Duodenal mucosa (tissue), 2 donors: ENCODE measurements at regions not wholly inside any gene's neighbourhood (a gene's known extent, or its start where the extent isn't known, plus 50 kb on each side); places are given as distances from the start of the nearest gene placed in this dataset.

Experiments used
- H3K27ac ChIP-seq: one replicate; pipeline ENCODE4 v1.7.0; 2013; ENCODE audit warnings: low read depth, low read length
- H3K27me3 ChIP-seq, 2 donors: one replicate each; pipeline ENCODE4 v1.7.0; 2013; ENCODE audit warnings: low read length in 2 of 2, control low read depth in 1 of 2; ENCODE audit not compliant: insufficient read depth in 2 of 2, control insufficient read depth in 1 of 2
- H3K36me3 ChIP-seq, 2 donors: one replicate each; pipeline ENCODE4 v1.7.0; 2013; ENCODE audit warnings: low read length in 2 of 2, control low read depth in 1 of 2; ENCODE audit not compliant: insufficient read depth in 2 of 2, control insufficient read depth in 1 of 2
- H3K4me1 ChIP-seq, 2 donors: one replicate each; pipeline ENCODE4 v1.7.0; 2013; ENCODE audit warnings: low read length in 2 of 2, control low read depth in 1 of 2; ENCODE audit not compliant: insufficient read depth in 2 of 2, control insufficient read depth in 1 of 2
- H3K4me3 ChIP-seq, 2 donors: one replicate each; pipeline ENCODE4 v1.7.0; 2013; ENCODE audit warnings: low read length in 2 of 2, low read depth in 1 of 2
- H3K9ac ChIP-seq, 2 donors: one replicate each; pipeline ENCODE4 v1.7.0; 2013; ENCODE audit warnings: low read length in 2 of 2, low read depth in 1 of 2
- H3K9me3 ChIP-seq, 2 donors: one replicate each; pipeline ENCODE4 v1.7.0; 2013; ENCODE audit warnings: low read length in 2 of 2, control low read depth in 1 of 2; ENCODE audit not compliant: control insufficient read depth in 1 of 2

- no peaks in the 10 kb centered on the region for H3K36me3 ChIP-seq
- H3K27me3 ChIP-seq, result no peaks in the 10 kb centered on the region
- no peaks in the 10 kb centered on the region for H3K4me1 ChIP-seq
- no peak overlapping the region for H3K9ac ChIP-seq
- H3K27ac ChIP-seq, result no peak overlapping the region
- no peak overlapping the region for H3K4me3 ChIP-seq
- H3K9me3 ChIP-seq, result peaks cover 10 to 20% of the 10 kb centered on the region in 2 donors
Observed at GRCh38 chr14:38063711-38064320, 143.9 kb upstream of the SSTR1 start.

- Histone ChIP-seq H3K9ac (no peak overlapping the region), H3K27me3 (no peaks in the 10 kb centered on the region), H3K4me3 (no peak overlapping the region), H3K27ac (no peak overlapping the region), H3K4me1 (no peaks in the 10 kb centered on the region), H3K36me3 (no peaks in the 10 kb centered on the region), H3K9me3 (peaks cover 5 to 14% of the 10 kb centered on the region in 2 donors)
Observed at GRCh38 chr14:38065106-38065762, 142.5 kb upstream of the SSTR1 start.

- Histone ChIP-seq H3K27ac (no peak overlapping the region), H3K9me3 (no peaks in the 10 kb centered on the region), H3K9ac (no peak overlapping the region), H3K36me3 (no peaks in the 10 kb centered on the region), H3K4me1 (peaks cover 0 to 4% of the 10 kb centered on the region in 2 donors), H3K4me3 (no peak overlapping the region), H3K27me3 (no peaks in the 10 kb centered on the region)
Observed at GRCh38 chr14:38070061-38070588, 137.6 kb upstream of the SSTR1 start.

- no peak overlapping the region for H3K27ac ChIP-seq
- no peak overlapping the region for H3K4me3 ChIP-seq
- H3K27me3 ChIP-seq, result no peaks in the 10 kb centered on the region
- H3K9ac ChIP-seq, result no peak overlapping the region
- H3K9me3 ChIP-seq, result no peaks in the 10 kb centered on the region
- no peaks in the 10 kb centered on the region for H3K36me3 ChIP-seq
- peaks cover 0 to 5% of the 10 kb centered on the region in 2 donors for H3K4me1 ChIP-seq
Observed at GRCh38 chr14:38073641-38074040, 134.1 kb upstream of the SSTR1 start.

- H3K4me1 ChIP-seq, result peaks cover 0 to 9% of the 10 kb centered on the region in 2 donors
- no peak overlapping the region for H3K4me3 ChIP-seq
- no peaks in the 10 kb centered on the region for H3K9me3 ChIP-seq
- H3K9ac ChIP-seq, result no peak overlapping the region
- H3K36me3 ChIP-seq, result no peaks in the 10 kb centered on the region
- no peak overlapping the region for H3K27ac ChIP-seq
- H3K27me3 ChIP-seq, result no peaks in the 10 kb centered on the region
Observed at GRCh38 chr14:38074081-38074480, 133.6 kb upstream of the SSTR1 start.

GRCh38 chr14:38074754-38075153 is 132.9 kb upstream of the SSTR1 start:
- Histone ChIP-seq H3K9ac (no peak overlapping the region), H3K27ac (no peak overlapping the region), H3K36me3 (no peaks in the 10 kb centered on the region), H3K27me3 (no peaks in the 10 kb centered on the region), H3K4me1 (peaks cover 0 to 9% of the 10 kb centered on the region in 2 donors), H3K4me3 (peak overlapping the region in 1 of 2 donors; percentile 5), H3K9me3 (no peaks in the 10 kb centered on the region)

- H3K36me3 ChIP-seq, result no peaks in the 10 kb centered on the region
- peak overlapping the region in 1 of 2 donors; percentile 12 for H3K4me3 ChIP-seq
- no peak overlapping the region for H3K27ac ChIP-seq
- H3K9me3 ChIP-seq, result no peaks in the 10 kb centered on the region
- H3K9ac ChIP-seq, result no peak overlapping the region
- H3K27me3 ChIP-seq, result no peaks in the 10 kb centered on the region
- H3K4me1 ChIP-seq, result peaks cover 0 to 6% of the 10 kb centered on the region in 2 donors
Observed at GRCh38 chr14:38078393-38078792, 129.3 kb upstream of the SSTR1 start.

GRCh38 chr14:38079268-38079667 is 128.4 kb upstream of the SSTR1 start:
- Histone ChIP-seq H3K9ac (no peak overlapping the region), H3K27me3 (no peaks in the 10 kb centered on the region), H3K27ac (no peak overlapping the region), H3K9me3 (no peaks in the 10 kb centered on the region), H3K36me3 (no peaks in the 10 kb centered on the region), H3K4me1 (peaks cover 0 to 5% of the 10 kb centered on the region in 2 donors), H3K4me3 (no peak overlapping the region)

- peaks cover 0 to 5% of the 10 kb centered on the region in 2 donors for H3K4me1 ChIP-seq
- no peaks in the 10 kb centered on the region for H3K27me3 ChIP-seq
- H3K9me3 ChIP-seq, result no peaks in the 10 kb centered on the region
- no peak overlapping the region for H3K27ac ChIP-seq
- H3K9ac ChIP-seq, result no peak overlapping the region
- H3K4me3 ChIP-seq, result no peak overlapping the region
- no peaks in the 10 kb centered on the region for H3K36me3 ChIP-seq
Observed at GRCh38 chr14:38079886-38080285, 127.8 kb upstream of the SSTR1 start.

GRCh38 chr14:38080696-38081095 is 127.0 kb upstream of the SSTR1 start:
- peaks cover 0 to 5% of the 10 kb centered on the region in 2 donors for H3K4me1 ChIP-seq
- H3K9ac ChIP-seq, result no peak overlapping the region
- H3K36me3 ChIP-seq, result no peaks in the 10 kb centered on the region
- no peak overlapping the region for H3K27ac ChIP-seq
- no peaks in the 10 kb centered on the region for H3K27me3 ChIP-seq
- H3K9me3 ChIP-seq, result no peaks in the 10 kb centered on the region
- no peak overlapping the region for H3K4me3 ChIP-seq
